Lung (tissue), 11 donors: ENCODE measurements at regions not wholly inside any gene's neighbourhood (a gene's known extent, or its start where the extent isn't known, plus 50 kb on each side); places are given as distances from the start of the nearest gene placed in this dataset.
"Not testable (repeated sequence)": the region's sequence is repeated elsewhere in the genome, so short reads cannot be mapped to it uniquely, and the experiment has no call there.

ENCODE experiments used
- ATAC-seq: fragments of 200-7000 bp; cut with Tn5 transposase; one replicate; pipeline ENCODE4 v1.9.1; 2020; ENCODE audit warnings: moderate number of reproducible peaks; ENCODE audit not compliant: insufficient read depth, low FRiP score
- DNase-seq, 3 donors: peaks; one replicate each; pipeline ENCODE4 v3.0.0-alpha.2; 2013 to 2017
- H3K27ac ChIP-seq, 2 donors: one replicate each; pipeline ENCODE4 v1.5.1; 2013; ENCODE audit warnings: mild to moderate bottlenecking in 2 of 2, moderate library complexity in 2 of 2, control low read depth in 1 of 2, inconsistent platforms in 1 of 2, low read depth in 1 of 2, low read length in 1 of 2
- H3K27me3 ChIP-seq, 3 donors: one replicate each; pipeline ENCODE4 v1.5.1; 2013; ENCODE audit warnings: low read length in 2 of 3; ENCODE audit not compliant: control insufficient read depth in 3 of 3, insufficient read depth in 3 of 3
- H3K36me3 ChIP-seq, 4 donors: one replicate each; pipeline ENCODE4 v1.5.1; 2013; ENCODE audit warnings: low read length in 4 of 4, mild to moderate bottlenecking in 1 of 4, moderate library complexity in 1 of 4; ENCODE audit not compliant: control insufficient read depth in 4 of 4, insufficient read depth in 4 of 4
- H3K4me1 ChIP-seq, 5 donors: one replicate each; pipeline ENCODE4 v1.5.1; 2013; ENCODE audit warnings: low read length in 5 of 5, mild to moderate bottlenecking in 2 of 5, moderate library complexity in 1 of 5; ENCODE audit not compliant: control insufficient read depth in 5 of 5, insufficient read depth in 5 of 5
- H3K4me3 ChIP-seq: one replicate; pipeline ENCODE4 v1.5.1; 2013; ENCODE audit warnings: mild to moderate bottlenecking, control low read depth, moderate library complexity
- H3K9ac ChIP-seq, 2 donors: one replicate each; pipeline ENCODE4 v1.5.1; 2013; ENCODE audit warnings: low read length in 2 of 2, control low read depth in 1 of 2; ENCODE audit not compliant: insufficient read depth in 1 of 2
- H3K9me3 ChIP-seq, 4 donors: one replicate each; pipeline ENCODE4 v1.5.1; 2013; ENCODE audit warnings: low read length in 3 of 4, mild to moderate bottlenecking in 1 of 4, moderate library complexity in 1 of 4; ENCODE audit not compliant: control insufficient read depth in 4 of 4, insufficient read depth in 3 of 4
- CTCF ChIP-seq: IDR thresholded peaks from 2 replicates; pipeline ENCODE4 v1.5.1; 2012; ENCODE audit warnings: mild to moderate bottlenecking; ENCODE audit errors: control extremely low read depth, extremely low read depth
- WGBS, 2 donors: extraction: QIAGEN DNeasy Blood & Tissue Kit; methylation state at CpG; one replicate each; pipeline ENCODE4 v1.1.7; 2013; 5-methylcytosine and 5-hydroxymethylcytosine counted together
- donor health status: control.
- donor health status: control.
- donor health status: Bipolar disorder and iron deficiency.
- donor health status: healthy.
- donor health status: DM: yes; HTN: yes; CAD: no.

DNA sequence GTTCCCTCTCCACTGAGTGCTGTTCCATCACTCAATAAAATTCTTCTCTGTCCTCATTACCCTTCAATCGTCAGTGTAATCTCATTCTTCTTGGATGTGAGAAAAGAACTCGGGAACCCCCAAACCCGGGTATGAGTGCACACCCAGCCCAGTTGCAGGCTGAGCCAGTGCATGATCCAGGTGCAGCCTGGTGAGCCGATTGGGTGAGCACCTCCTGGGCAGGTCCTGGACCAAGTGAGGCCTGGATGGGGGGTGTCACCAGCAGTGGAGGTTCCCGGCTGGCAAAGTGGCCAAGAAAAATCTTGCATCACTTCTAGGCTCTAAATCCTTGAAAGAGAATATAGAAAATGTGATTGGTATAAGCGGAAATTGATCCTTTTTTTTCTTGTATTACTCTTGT, 878.8 kb upstream of the KLHL1 start:
- WGBS, 2 donors: 92 to 93% methylated on average over 6 of the region's 6 CpGs
- no peak for TF ChIP-seq CTCF
- Histone ChIP-seq H3K4me3 (no peak overlapping the region), H3K27ac (no peak overlapping the region), H3K4me1 (peaks cover 0 to 3% (median 0%) of the 10 kb centered on the region in 5 donors), H3K36me3 (no peaks in the 10 kb centered on the region), H3K9me3 (peaks cover 0 to 4% (median 1%) of the 10 kb centered on the region in 4 donors), H3K27me3 (no peaks in the 10 kb centered on the region), H3K9ac (no peak overlapping the region)
- ATAC-seq: no peak
- DNase-seq: no peak

- DNase-seq: no peak
- WGBS, 2 donors: 87 to 89% methylated on average over 2 of the region's 2 CpGs
- Histone ChIP-seq H3K36me3 (no peaks in the 10 kb centered on the region), H3K4me1 (peaks cover 0 to 3% (median 0%) of the 10 kb centered on the region in 5 donors), H3K4me3 (no peak overlapping the region), H3K9me3 (peaks cover 0 to 4% (median 1%) of the 10 kb centered on the region in 4 donors), H3K27ac (no peak overlapping the region), H3K9ac (no peak overlapping the region), H3K27me3 (no peaks in the 10 kb centered on the region)
- TF ChIP-seq CTCF: no peak
- ATAC-seq: no peak
Observed at GRCh38 chr13:70985371-70985770, 877.1 kb upstream of the KLHL1 start.

DNA sequence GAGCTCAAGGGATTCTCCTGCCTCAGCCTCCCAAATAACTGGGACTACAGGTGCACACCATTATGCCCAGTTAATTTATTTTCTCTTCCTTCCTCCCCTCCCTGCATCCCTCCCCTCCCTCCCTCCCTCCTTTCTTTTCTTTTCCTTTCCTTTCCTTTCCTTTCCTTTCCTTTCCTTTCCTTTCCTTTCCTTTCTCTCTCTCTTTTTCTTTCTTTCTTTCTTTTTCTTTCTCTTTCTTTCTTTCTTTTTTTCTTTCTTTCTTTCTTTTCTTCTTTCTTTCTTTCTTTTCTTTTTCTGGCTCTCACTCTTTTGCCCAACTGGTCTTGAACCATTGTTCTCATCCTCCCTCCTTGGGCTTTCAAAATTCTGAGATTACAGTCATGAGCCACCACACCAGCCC, 873.0 kb upstream of the KLHL1 start:
- not testable (repeated sequence) for H3K4me3 ChIP-seq, H3K9ac ChIP-seq, H3K4me1 ChIP-seq, H3K27me3 ChIP-seq, ATAC-seq, DNase-seq, H3K27ac ChIP-seq, H3K36me3 ChIP-seq, H3K9me3 ChIP-seq

DNA sequence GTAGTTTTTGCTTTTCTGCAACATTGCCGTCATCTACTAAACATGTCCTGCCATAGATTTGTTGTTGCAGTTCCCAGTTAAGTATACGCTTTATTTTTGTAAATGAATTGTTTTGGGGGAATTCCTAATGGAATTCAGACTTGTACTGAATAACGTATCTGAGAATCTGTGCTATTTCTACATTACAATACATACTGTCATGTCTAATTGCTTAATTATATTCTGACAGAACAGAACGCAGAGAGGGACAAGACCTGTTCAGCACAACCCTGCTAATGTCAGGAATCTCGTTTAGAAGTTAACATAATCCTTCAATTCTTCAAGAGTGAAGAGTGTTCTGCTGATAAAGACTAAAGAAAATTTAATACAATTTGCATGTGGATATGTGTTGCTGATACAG, 861.1 kb upstream of the KLHL1 start:
- Histone ChIP-seq H3K4me1 (no peaks in the 10 kb centered on the region), H3K27ac (no peak overlapping the region), H3K27me3 (no peaks in the 10 kb centered on the region), H3K9ac (no peak overlapping the region), H3K36me3 (no peaks in the 10 kb centered on the region), H3K9me3 (no peaks in the 10 kb centered on the region), H3K4me3 (no peak overlapping the region)
- ATAC-seq (no peak), DNase-seq (no peak)
- WGBS, 2 donors: 76 to 84% methylated on average over 5 of the region's 5 CpGs
- TF ChIP-seq CTCF: no peak
